D721Med (cell line): ENCODE measurements at regions not wholly inside any gene's neighbourhood (a gene's known extent, or its start where the extent isn't known, plus 50 kb on each side); places are given as distances from the start of the nearest gene placed in this dataset.
"Not testable (repeated sequence)": the region's sequence is repeated elsewhere in the genome, so short reads cannot be mapped to it uniquely, and the experiment has no call there.

ENCODE experiments used
- DNase-seq: peaks from one replicate; pipeline ENCODE4 v3.0.0; 2011; ENCODE audit warnings: low spot score; ENCODE audit not compliant: insufficient read length
- FAIRE-seq: peaks from 2 replicates; lab custom pipeline; 2011; peaks lifted over from hg19 to GRCh38; lab: Jason Lieb, UNC
- TF ChIP-seq, protein P1 (sequence below): IDR thresholded peaks from 2 replicates; pipeline ENCODE4 v1.5.1; 2012; ENCODE audit warnings: mild to moderate bottlenecking, control low read depth; ENCODE audit not compliant: insufficient read depth; ENCODE audit errors: missing control alignments

DNA sequence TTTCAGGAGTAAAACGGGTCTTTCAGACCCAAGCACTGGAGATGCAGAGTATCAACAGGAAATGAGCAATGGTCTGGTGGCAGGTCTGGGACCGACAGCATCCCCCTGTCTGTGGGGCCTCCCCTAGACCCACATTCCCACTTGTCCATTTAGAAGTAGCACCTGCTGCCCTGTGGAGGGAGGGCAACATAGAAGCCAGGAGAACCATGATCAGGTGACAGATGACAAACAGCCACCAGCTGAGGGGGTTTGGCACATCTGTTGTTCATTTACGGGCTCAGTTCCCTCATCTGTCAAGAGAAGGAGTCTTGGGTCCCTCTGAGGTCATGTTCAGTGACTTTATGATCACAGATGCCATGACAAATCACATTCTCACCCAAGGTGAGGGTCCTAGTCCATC is 77.9 kb upstream of the SLC66A3 start:
- no peak for FAIRE-seq

DNA sequence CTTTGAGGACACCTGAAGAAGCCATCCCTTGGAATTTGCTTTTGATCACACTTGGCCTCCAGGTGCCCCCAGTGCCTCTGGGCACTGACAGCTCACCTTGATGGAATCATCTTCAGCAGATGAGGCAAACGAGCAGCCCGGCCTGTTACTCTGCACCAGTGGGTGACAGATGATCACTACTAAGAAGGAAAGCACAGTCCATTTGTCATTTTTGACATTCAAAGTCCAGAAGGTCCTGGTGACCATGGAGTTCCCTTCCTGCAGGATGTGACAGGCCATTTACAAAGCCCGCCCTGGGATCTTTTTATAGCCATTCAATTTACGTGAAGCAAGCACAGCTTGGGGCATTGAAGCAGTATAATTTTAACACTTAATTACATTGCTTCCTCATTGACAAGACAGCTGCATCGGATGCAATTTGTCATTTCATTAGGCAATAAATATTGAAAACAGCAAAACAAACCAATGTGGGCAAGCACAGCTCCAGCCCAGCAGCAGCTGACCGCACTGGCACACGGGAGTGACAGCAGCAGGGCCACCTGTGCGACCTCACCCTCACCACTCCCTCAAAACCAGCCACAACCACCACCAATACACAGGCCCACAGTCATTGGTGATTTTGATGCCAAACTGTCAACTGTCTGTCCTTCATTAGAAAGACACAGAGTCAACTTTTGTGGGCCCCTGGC is 76.0 kb upstream of the SLC66A3 start:
- DNase-seq (no peak), FAIRE-seq (no peak)
- TF ChIP-seq, protein P1, sequence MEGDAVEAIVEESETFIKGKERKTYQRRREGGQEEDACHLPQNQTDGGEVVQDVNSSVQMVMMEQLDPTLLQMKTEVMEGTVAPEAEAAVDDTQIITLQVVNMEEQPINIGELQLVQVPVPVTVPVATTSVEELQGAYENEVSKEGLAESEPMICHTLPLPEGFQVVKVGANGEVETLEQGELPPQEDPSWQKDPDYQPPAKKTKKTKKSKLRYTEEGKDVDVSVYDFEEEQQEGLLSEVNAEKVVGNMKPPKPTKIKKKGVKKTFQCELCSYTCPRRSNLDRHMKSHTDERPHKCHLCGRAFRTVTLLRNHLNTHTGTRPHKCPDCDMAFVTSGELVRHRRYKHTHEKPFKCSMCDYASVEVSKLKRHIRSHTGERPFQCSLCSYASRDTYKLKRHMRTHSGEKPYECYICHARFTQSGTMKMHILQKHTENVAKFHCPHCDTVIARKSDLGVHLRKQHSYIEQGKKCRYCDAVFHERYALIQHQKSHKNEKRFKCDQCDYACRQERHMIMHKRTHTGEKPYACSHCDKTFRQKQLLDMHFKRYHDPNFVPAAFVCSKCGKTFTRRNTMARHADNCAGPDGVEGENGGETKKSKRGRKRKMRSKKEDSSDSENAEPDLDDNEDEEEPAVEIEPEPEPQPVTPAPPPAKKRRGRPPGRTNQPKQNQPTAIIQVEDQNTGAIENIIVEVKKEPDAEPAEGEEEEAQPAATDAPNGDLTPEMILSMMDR, result no peak

More for the DNA sequence above, 77.9 kb upstream of the SLC66A3 start:
- no peak for DNase-seq
- TF ChIP-seq, protein P1, result no peak

DNA sequence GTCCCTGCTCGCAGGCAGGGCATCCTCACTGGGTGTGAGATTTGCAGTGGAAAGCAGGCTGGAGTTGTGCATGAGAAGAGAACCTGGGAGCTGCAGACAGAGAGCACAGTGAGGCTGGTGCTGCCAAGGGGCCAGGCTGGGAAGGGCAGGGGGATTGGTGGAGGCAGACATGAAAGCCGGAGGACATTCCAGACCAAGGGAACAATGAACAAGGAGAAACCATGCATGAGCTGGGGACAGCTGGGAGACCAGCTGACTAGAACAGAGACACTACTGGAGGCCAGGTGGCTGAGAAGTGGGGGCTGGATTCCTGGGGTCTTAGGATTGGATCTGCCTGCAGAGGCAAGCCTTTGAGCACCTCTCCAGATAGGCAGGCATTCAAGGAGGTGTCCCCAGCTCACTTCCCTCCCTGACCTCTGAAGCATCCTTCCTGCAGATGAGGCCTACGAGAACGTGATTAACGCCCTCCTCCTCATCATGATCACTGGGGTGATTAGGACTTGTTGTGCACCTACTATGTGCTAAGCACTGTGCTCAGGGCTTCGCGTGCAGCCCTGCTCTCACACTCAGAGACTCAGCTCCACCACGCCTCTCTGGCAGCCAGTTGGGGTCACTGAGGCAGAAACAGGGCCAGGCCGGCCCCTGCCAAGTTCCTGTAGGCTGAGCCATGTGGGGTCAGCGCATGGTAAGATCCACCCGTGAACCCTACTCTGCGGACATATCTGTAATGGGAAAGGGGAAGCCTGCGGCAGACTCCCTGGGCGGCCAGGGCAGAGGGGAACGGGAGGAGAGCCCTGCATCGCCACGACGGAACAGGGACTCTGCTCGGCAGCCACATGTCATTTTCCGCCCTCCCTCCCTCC is 74.8 kb upstream of the SLC66A3 start:
- no peak for FAIRE-seq
- no peak for DNase-seq
- TF ChIP-seq, protein P1, result no peak

DNA sequence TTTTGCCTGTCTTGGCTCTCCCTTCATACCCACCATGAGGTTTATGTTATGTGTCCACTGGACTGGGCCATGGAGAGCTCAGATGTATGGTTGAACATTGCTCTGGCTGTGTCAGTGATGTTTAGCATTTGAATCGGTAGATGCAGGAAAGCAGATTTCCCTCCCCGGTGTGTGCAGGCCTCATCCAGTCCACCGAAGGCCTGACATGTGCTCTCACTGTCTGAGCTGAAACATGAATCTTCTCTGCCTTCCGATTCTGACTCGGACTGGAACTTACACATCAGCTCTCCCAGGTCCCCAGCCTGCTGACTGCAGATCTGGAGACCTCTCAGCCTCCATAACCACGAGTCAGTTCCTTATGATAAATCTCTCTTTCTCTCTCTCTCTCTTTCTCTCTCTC is 72.4 kb upstream of the SLC66A3 start:
- FAIRE-seq, result no peak
- DNase-seq, result no peak
- TF ChIP-seq, protein P1, result no peak

DNA sequence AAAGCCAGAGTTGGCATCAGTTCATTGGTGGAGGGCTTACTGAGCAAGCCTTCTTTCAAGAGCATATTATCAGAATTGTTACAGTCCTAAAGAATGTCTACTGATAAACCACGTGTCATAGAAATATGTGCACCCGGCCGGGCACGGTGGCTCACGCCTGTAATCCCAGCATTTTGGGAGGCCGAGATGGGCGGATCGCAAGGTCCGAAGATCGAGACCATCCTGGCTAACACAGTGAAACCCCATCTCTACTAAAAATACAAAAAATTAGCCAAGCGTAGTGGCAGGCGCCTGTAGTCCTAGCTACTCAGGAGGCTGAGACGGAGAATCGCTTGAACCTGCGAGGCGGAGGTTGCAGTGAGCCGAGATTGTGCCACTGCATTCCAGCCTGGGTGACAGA is 66.4 kb upstream of the SLC66A3 start:
- not testable (repeated sequence) for FAIRE-seq, DNase-seq

DNA sequence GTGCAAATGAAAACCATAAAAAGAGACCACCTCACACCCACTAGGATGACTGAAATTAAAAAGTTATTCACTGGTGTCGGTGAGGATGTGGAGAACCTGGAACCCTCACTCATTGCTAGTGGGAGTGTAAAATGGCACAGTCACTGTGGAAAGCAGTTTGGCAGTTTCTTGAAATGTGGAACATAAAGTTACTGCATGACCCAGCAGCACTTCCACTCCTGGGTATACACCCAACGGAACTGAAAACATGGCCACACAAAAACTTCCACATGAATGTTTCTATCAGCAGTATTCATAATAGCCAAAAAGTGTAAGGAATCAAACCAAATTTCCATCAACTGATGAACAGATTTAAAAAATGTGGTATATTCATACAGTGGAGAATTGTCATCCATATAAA is 65.1 kb upstream of the SLC66A3 start:
- TF ChIP-seq, protein P1, result no peak
- FAIRE-seq (no peak), DNase-seq (no peak)

DNA sequence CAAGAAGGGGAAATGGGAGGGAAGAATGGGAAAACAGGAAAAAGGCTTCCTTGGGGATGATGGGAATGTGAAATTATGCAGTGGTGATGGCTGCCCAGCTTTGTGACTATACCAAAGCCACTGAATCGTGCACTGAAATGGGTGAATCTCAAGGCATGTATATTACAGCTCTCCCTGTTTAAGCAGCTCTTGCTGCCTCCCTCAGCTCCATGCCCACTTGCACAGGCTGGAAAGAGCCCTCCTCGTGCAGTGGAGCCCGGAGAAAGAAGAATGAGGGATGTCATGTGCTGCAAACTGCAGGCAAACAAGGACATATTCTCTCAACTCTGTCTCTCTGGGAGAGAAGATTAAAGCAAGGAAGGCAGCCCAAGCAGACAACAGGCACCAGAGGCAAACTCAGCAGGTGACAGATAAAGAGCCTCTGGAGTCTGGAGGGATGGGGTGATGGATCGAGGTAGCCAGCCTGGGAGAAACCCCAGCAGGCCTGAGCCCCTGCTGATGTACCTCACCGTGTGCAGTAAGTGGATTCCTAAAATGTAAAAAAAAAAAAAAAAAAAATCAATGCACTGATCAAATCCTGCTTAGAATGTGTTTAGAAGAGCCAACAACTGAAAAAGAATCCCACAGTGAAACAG is 62.4 kb upstream of the SLC66A3 start:
- TF ChIP-seq, protein P1, result no peak
- DNase-seq, result no peak
- no peak for FAIRE-seq
